NB4 (cell line): ENCODE measurements at regions not wholly inside any gene's neighbourhood (a gene's known extent, or its start where the extent isn't known, plus 50 kb on each side); places are given as distances from the start of the nearest gene placed in this dataset.
"Not testable (repeated sequence)": the region's sequence is repeated elsewhere in the genome, so short reads cannot be mapped to it uniquely, and the experiment has no call there.

Experiments
- DNase-seq: peaks from one replicate; pipeline ENCODE4 v3.0.0; 2010; ENCODE audit warnings: low read depth
- H3K4me3 ChIP-seq: one replicate; pipeline ENCODE4 v1.5.1; 2011; ENCODE audit warnings: mild to moderate bottlenecking, low read depth, low read length, moderate library complexity
- MYC ChIP-seq: IDR thresholded peaks from 2 replicates; pipeline ENCODE4 v1.6.1; 2011; ENCODE audit warnings: low read depth, low read length
- POLR2A ChIP-seq: IDR thresholded peaks from 2 replicates; pipeline ENCODE4 v1.6.1; 2011; ENCODE audit warnings: mild to moderate bottlenecking; ENCODE audit not compliant: insufficient read length; ENCODE audit errors: extremely low read depth
- TF ChIP-seq, protein P1 (sequence below): IDR thresholded peaks from one replicate; pipeline ENCODE4 v1.5.1; 2012; ENCODE audit warnings: low read depth, low read length
- TF ChIP-seq, protein P2 (sequence below): IDR thresholded peaks from 2 replicates; pipeline ENCODE4 v1.6.1; 2011; ENCODE audit warnings: low read depth, low read length

DNA sequence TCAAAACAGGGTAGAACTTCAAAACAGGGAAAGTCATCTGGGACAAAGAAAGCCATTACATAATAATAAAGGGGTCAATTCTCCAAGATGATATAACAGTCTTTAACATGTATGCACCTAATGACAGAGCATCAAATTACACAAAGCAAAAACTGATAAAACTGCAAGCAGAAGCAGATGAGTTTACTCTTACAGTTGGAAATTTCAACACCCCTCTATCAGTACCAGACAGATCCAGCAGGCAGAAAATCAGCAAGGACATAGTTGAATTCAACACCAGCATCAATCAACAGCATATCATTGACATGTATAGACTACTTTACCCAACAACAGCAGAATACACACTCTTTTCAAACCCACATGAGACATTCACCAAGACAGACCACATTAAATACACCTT is 233.0 kb upstream of the NEBL start:
- H3K4me3 ChIP-seq = no peak overlapping the region
- TF ChIP-seq, protein P1, sequence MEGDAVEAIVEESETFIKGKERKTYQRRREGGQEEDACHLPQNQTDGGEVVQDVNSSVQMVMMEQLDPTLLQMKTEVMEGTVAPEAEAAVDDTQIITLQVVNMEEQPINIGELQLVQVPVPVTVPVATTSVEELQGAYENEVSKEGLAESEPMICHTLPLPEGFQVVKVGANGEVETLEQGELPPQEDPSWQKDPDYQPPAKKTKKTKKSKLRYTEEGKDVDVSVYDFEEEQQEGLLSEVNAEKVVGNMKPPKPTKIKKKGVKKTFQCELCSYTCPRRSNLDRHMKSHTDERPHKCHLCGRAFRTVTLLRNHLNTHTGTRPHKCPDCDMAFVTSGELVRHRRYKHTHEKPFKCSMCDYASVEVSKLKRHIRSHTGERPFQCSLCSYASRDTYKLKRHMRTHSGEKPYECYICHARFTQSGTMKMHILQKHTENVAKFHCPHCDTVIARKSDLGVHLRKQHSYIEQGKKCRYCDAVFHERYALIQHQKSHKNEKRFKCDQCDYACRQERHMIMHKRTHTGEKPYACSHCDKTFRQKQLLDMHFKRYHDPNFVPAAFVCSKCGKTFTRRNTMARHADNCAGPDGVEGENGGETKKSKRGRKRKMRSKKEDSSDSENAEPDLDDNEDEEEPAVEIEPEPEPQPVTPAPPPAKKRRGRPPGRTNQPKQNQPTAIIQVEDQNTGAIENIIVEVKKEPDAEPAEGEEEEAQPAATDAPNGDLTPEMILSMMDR = no peak
- TF ChIP-seq POLR2A = no peak
- TF ChIP-seq MYC = no peak
- TF ChIP-seq, protein P2, sequence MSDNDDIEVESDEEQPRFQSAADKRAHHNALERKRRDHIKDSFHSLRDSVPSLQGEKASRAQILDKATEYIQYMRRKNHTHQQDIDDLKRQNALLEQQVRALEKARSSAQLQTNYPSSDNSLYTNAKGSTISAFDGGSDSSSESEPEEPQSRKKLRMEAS = no peak
- no peak for DNase-seq

DNA sequence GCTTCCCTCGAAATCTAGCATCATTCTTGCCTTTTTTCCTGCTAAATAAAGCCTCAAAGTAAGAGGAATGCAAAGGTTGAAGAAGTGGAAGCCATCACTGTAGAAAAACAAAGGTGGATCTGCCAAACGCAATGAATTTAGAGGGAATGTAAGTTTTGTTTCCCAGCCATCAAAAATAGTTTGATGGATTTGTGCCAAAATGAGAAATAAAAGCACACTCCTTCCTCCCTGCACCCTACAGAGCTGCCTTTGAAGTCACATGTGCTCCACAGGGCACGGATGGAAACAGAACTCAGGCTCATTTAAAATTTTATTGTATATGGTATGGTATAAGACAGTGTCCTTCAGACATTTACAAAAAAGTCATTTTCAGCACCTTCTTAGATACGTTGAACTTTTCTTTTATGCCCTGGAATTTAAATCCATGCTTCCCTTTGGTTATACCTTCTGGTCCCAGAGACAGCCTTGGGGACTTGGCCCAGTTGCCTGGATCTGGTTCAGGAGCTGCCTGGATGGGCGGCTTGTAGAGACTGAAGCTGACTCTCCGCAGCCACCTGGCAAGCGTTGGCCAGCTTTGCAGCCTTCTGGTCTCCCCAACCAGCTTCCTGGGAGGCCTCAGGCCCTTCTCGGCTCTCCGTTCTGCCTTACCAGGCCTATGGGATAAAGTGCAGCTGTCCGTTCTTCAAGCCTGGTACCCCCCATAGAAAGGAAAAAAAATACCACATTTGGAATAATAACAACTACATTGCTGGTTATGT is 228.5 kb upstream of the NEBL start:
- H3K4me3 ChIP-seq = no peak overlapping the region
- TF ChIP-seq, protein P2 = no peak
- TF ChIP-seq, protein P1 = no peak
- TF ChIP-seq POLR2A (no peak), MYC (no peak)
- no peak for DNase-seq

DNA sequence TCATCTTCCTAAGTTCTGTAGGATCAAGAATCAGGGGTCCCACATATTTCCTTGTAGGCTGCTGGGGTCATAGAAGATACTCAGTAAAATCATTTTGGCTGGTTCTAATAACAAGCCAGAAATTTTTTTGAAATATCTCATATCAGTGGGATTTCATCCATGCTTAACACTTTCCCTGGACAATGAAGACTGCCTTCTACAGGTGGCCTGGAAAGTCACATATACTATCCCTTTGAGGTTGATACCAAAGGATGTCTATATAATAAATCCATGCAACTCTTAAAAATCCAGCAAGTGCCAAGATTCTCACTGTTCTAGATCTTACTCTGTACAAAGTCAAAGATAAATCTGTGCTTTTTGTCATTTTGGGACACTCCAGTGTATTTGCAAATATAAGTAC is 225.8 kb upstream of the NEBL start:
- no peak overlapping the region for H3K4me3 ChIP-seq
- no peak for TF ChIP-seq POLR2A
- TF ChIP-seq, protein P2 = no peak
- no peak for TF ChIP-seq MYC
- TF ChIP-seq, protein P1 = no peak
- DNase-seq = no peak

DNA sequence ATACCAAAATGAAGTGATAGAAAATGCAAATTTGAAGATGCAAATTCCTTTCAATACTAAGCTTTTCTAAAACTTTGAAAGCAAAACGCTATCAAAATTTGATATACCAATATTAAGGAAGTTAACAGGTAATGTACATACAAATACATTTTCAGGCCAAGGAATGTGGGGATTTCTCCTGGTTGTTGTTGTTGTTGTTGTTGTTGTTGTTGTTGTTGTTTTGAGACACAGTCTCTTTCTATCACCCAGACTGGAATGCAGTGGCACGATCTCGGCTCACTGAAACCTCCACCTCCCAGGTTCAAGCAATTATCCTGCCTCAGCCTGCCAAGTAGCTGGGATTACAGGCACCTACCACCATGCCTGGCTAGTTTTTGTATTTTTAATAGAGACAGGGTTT is 224.7 kb upstream of the NEBL start:
- not testable (repeated sequence) for H3K4me3 ChIP-seq, DNase-seq

DNA sequence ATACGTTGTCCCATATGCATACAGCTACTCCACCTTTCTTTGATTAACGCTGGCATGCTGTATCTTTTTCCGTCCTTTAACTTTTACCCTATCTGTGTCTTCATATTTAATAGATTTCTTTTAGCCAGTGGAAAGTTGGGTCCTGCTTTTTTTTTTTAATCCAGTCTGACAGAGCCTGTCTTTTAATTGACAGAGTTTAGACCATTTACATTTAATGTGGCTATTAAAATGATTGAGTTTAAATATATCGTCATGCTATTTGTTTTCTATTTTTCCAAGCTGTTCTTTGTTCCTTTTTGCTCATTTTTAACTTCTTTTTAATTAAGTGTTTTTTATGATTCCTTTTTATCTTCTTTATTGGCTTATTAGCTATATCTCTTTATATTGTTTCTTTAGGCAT is 217.6 kb upstream of the NEBL start:
- H3K4me3 ChIP-seq = no peak overlapping the region
- no peak for DNase-seq
- no peak for TF ChIP-seq MYC
- TF ChIP-seq, protein P1 = no peak
- TF ChIP-seq, protein P2 = no peak
- no peak for TF ChIP-seq POLR2A

DNA sequence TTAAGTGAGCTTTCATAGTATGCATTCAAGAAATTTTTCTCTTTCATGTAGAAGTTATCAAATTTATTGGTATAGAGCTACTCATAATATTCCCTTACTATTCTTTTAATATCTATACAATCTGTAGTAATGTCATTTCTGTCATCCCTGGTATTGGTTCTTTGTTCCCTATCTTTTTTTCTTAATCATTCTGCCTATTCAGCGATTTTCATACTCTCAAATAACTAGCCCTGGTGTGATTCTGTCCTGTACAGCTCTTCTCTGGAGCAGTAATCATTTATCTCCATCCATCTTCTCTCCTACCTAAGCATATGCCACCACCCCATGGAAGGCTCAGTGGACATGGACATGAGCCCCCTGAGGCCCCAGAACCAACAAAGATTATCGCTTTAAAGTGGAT is 213.2 kb upstream of the NEBL start:
- TF ChIP-seq, protein P1 = no peak
- TF ChIP-seq, protein P2 = no peak
- TF ChIP-seq POLR2A (no peak), MYC (no peak)
- no peak overlapping the region for H3K4me3 ChIP-seq
- no peak for DNase-seq

GRCh38 chr10:21106931-21107330 is 209.8 kb upstream of the NEBL start:
- not testable (repeated sequence) for DNase-seq, H3K4me3 ChIP-seq

- not testable (repeated sequence) for DNase-seq, H3K4me3 ChIP-seq
Observed at GRCh38 chr10:21105331-21105730, 208.2 kb upstream of the NEBL start.
